ENCODE measurements at regions not wholly inside any gene's neighbourhood (a gene's known extent, or its start where the extent isn't known, plus 50 kb on each side); places are given as distances from the start of the nearest gene placed in this dataset.

- no peak for DNase-seq (ENCODE audit: low spot score)
Measured at GRCh38 chr1:65486613-65487012, 66.1 kb downstream of the LEPR start.

DNA sequence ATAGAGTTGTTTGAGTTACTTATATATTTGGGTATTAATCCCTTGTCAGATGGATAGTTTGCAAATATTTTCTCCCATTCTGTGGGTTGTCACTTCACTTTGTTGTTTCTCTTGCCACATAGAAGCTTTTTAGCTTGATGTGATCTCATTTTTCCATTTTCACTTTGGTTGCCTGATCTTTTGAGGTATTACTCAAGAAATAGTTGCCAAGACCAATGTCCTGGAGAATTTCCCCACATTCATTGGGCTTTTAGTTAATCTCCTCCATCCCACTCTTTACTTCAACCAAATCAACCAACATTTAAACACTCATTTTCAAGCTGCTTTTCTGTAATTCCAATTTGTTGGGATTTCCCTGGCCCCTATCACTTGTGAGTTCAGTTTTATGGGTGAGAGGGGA, 69.0 kb downstream of the LEPR start:
- no peak for DNase-seq (ENCODE audit: low spot score)

DNA sequence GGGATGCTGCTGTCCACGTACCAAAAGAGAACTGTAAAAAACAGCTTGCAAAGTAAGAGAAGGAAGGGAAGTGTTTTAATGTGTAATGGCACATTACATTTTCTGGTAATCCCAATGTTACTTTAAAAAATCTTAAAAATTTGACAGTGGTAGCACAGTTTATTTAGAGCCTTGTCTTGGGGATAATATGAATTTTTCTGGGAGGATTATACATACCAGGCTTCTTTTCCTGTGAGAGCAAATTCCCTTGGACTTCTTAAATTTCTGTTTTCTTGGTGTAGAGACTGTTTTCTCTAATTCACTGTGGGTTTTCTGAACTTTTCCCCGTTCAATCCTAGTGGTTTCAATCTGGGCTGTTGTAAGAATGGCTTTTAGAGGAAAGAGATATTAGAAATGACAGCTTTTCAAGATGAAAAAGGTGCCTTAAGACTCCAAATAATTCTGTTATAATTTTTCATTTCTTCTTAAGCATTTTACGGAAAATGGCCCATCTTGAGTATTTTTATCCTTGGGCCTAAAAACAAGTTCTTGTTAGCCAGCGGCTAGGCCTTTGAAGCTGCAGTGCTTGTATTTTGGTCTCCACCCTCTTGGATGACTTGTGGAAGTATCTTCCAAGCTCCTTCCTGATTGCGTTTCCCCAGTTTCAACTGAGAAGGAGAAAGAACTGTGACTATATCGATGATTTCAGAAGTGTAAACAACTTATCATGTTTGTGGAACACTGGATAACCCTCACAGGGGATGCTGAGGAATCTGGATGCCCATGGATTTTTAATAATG, 70.0 kb downstream of the LEPR start:
- no peak for DNase-seq (ENCODE audit: low spot score)

DNA sequence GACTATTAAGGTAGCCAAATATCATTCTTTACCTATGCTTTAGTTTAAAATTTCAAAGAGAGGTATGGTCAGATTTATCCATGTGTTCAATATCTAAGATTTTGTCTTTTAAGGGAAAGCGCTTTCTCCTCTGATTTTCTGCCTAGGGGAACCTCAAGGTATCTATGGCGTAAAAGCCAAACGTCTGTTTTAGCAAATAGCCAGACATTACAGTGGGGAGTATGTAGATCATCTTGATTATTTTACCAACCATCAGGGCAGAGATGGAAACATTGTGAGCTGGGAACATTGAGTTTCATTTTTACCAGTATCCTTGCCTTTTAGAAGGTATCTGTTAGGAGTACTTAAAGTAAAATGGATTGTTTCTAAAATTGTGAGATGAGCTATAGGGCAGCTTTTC, 71.0 kb downstream of the LEPR start:
- DNase-seq (ENCODE audit: low spot score), result no peak

- no peak for DNase-seq (ENCODE audit: low spot score)
Measured at GRCh38 chr1:65493802-65494201, 73.3 kb downstream of the LEPR start.

DNA sequence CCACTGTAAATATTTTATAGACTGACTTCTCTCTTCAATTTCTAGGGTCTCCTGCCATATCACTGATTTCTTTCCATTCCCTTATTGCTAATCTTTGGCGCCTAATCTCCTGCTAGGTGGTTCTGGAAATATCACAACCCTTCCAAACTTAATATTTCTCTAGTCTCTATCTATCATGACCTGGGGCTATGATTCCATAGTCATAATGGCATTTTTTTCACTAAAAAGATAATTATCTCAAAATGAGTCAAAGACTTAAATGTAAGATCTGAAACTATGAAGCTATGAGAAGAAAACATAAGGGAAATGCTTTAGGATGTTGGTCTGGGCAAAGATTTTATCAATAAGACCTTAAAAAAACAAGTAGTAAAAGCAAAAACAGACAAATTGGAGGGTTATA, 74.2 kb downstream of the LEPR start:
- no peak for DNase-seq (ENCODE audit: low spot score)

- DNase-seq (ENCODE audit: low spot score), result no peak
Measured at GRCh38 chr1:65495137-65495536, 74.7 kb downstream of the LEPR start.

DNA sequence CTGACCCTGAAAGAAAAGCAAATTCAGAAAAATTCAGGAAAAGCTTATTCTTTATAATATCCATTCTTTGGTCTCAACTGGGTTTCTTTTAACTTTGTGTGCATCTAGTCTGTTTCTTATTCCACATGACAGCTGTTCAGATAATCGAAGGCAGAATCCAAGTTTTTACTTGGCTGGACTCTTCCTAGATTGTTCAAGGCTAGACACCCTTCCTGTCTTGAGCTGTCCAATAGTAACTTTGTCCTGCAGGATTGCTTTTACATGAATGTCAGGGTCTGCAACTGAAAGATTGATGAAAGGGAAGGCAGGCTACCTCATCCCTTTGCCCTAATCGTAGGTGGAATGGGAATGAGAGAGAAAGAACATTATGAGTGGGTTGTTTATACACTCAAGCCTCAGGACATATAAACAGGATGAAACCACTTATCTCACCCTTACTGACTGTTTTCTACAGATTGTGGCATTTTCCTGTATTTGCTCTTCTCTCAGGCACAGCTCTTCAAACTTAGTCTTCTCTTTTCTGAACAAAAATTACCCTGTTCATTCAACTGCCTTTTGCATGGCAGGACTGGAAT, 76.9 kb downstream of the LEPR start:
- DNase-seq (ENCODE audit: low spot score), result no peak

DNA sequence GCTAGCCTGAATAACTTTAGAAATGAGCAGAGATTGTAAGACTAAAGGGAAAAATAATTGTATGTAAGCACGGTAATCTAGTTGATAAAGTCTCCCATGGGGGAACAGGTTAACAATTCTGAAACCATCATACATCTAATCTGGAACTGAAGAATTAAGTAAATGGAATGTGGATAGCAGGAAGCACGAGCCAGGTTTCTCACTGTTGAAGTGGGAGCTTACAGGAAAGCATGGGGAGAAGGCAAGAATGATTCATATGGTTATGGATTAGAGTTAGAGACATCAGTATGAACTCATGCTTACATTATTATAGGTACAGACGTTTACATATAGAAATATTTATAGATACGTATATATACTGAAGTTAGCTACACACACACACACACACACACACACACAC, 83.0 kb downstream of the LEPR start:
- DNase-seq (ENCODE audit: low spot score), result no peak

DNA sequence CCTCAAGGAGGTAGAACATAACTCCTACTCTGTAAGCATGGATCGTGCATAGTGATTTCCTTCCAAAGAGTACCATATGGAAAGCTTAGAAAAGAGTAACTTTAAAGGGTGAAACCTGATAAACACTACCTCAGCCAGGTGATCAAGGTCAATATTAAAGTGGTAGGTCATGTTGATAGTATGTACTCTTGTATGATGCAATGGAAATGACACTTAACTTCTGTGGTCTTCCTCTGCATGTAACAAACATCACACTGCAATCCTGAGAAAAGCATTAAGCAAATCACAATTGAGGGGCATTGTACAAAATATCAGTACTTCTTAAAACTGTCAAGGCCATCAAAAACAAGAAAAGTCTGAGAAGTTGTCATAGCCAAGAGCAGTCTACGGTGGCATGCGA, 83.8 kb downstream of the LEPR start:
- no peak for DNase-seq (ENCODE audit: low spot score)

- no peak for DNase-seq (ENCODE audit: low spot score)
Measured at GRCh38 chr1:65505547-65506300, 85.3 kb downstream of the LEPR start.

DNA sequence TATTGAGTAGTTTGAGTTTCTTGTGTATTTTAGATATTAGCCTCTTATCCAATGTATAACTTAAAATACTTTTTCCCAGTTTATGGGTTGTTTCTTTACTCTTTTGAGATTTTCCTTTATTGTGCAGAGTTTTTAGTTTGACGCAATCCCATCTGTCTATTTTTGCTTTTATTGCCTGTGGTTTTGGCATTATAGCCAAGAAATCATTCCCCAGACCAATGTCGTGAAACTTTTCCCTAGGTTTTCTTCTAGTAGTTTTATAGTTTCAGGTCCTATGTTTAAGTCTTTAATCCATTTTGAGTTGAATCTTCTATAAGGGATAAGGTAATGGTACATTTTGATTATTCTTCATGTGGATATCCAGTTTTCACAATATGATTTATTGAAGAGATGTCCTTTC, 87.6 kb downstream of the LEPR start:
- no peak for DNase-seq (ENCODE audit: low spot score)

DNA sequence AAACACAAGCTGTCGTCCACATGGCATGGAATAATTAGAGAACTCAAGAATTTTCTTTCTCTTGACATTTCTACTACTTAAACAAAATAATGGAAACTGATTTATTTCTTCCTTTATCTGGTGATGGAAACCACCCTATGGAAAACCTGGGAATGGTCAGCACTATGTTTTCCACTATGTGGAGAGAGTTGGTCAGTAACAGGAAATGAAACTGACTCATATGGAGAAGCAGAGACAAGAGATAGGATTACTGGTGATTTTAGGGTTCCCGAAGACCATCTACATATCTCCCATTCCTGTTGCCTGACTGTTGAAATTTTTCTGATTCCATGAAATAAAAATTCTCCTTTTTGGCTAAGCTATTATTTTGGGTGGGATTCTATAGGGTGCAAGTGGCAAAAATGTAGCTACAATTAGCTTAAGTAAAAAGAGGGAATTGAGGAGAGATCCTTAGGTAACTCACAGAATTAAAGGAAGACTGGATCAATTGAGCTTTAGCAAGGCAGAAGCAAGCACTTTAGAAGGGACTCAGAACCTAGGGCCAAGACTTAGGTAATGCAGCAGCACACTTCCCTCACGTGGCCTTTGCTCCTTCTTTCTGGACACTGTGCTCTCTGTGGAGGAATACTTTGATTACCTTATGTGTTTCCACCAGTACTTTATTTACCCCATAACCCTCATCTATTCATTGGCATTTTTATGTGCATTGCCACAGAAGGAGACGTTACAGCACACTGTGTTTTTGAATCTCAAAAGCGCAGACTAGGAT, 89.6 kb downstream of the LEPR start:
- DNase-seq (ENCODE audit: low spot score), result no peak

GRCh38 chr1:65510961-65511360, 90.5 kb downstream of the LEPR start:
- no peak for DNase-seq (ENCODE audit: low spot score)

- DNase-seq (ENCODE audit: low spot score), result no peak
Measured at GRCh38 chr1:65512383-65512782, 91.9 kb downstream of the LEPR start.

- no peak for DNase-seq (ENCODE audit: low spot score)
Measured at GRCh38 chr1:65512967-65513780, 92.7 kb downstream of the LEPR start.

GRCh38 chr1:65514041-65514440, 93.6 kb downstream of the LEPR start:
- no peak for DNase-seq (ENCODE audit: low spot score)

DNA sequence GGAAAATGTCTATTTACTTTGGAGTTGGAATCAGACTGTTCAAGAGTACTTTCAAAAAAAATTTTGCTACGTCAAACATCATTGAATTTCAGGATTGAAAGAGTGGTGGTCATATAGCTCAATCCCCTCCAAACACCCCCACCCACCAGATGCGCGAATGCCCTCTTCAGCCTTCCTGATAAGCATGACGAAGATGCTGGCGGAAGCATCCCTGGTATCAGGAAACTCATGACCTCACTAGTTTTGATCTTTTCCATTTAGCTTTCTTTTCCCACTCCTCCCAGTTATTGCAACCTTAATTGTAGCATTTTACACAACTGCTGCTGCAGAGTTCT, 104.4 kb downstream of the LEPR start:
- no peak for DNase-seq (ENCODE audit: low spot score)

DNA sequence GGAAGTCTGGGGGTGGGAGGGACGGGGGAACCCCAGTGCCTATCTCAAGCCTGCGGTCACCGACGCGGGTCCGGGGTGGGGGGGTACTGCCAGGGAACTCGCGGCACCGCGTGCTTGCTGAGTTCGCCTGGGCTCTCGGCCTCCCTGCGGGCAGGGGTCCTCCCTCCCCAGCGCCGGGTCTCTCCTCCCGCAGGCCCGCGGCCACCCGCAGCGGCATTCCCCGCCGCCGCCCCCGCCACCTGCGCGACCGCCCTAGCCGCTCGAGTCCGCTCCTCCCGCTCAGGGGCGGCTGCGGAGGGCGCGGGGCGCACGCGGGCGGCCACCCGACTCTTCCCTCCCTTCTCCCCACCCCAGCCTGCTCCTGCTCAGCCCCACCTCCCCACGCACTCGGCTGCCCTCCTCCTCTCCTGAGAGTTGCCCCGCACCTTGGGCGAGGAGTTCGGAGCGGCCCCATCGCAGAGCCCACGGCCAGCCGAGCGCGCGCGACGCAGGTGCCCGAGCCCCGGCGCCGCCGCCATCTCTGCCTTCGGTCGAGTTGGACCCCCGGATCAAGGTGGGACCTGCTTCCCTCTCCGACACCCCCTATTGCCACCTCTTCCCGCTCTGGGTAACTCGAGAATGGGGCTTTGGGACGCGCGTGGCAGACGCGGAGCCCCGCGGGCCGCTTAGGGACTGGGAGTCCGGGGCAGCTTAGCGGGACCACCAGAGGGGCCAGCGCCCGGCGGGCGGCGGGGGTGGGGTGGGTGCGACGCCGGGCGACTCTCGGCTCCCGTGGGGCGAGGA, 105.0 kb downstream of the LEPR start:
- DNase-seq (ENCODE audit: low spot score), result peak; percentile 46

- DNase-seq (ENCODE audit: low spot score), result no peak
Measured at GRCh38 chr1:65526049-65526556, 105.6 kb downstream of the LEPR start.

- no peak for DNase-seq (ENCODE audit: low spot score)
Measured at GRCh38 chr1:65527190-65527589, 106.7 kb downstream of the LEPR start.

Data from D341Med (cell line).